ENCODE measurements at regions not wholly inside any gene's neighbourhood (a gene's known extent, or its start where the extent isn't known, plus 50 kb on each side); places are given as distances from the start of the nearest gene placed in this dataset.

- H3K36me3 ChIP-seq (ENCODE audit: low read depth, missing control alignments) = no peaks in the 10 kb centered on the region
- TF ChIP-seq POLR2A (IDR thresholded peaks at IDR 0.05) (no peak), CTCF (IDR thresholded peaks at IDR 0.05) (no peak)
- H3K27me3 ChIP-seq = no peaks in the 10 kb centered on the region
- intact Hi-C loops (cut with DNase I; ENCODE audit: low total_unique reads) = no loop called here
- H3K27ac ChIP-seq = no peak overlapping the region
- no peak overlapping the region for H3K4me3 ChIP-seq
- no peak for DNase-seq
- 94 to 96% methylated on average over 1 of the region's 1 CpG for WGBS, 2 donors
- no peaks in the 10 kb centered on the region for H3K9me3 ChIP-seq
- H3K4me1 ChIP-seq = no peaks in the 10 kb centered on the region
Observed at GRCh38 chr13:32956595-32956933, 59.7 kb upstream of the KL start.

- DNase-seq = no peak
- no peaks in the 10 kb centered on the region for H3K4me1 ChIP-seq
- H3K36me3 ChIP-seq (ENCODE audit: low read depth, missing control alignments) = no peaks in the 10 kb centered on the region
- intact Hi-C loops (cut with DNase I; ENCODE audit: low total_unique reads) = no loop called here
- H3K27ac ChIP-seq = no peak overlapping the region
- no peak overlapping the region for H3K4me3 ChIP-seq
- TF ChIP-seq CTCF (IDR thresholded peaks at IDR 0.05) (no peak), POLR2A (IDR thresholded peaks at IDR 0.05) (no peak)
- WGBS, 2 donors = 76 to 86% methylated on average over 4 of the region's 4 CpGs
- no peaks in the 10 kb centered on the region for H3K9me3 ChIP-seq
- no peaks in the 10 kb centered on the region for H3K27me3 ChIP-seq
Observed at GRCh38 chr13:32960626-32961025, 55.6 kb upstream of the KL start.

- intact Hi-C loops (cut with DNase I; ENCODE audit: low total_unique reads) = no loop called here
- H3K27me3 ChIP-seq = no peaks in the 10 kb centered on the region
- TF ChIP-seq CTCF (IDR thresholded peaks at IDR 0.05) (no peak), POLR2A (IDR thresholded peaks at IDR 0.05) (no peak)
- DNase-seq = no peak
- no peak overlapping the region for H3K27ac ChIP-seq
- H3K36me3 ChIP-seq (ENCODE audit: low read depth, missing control alignments) = no peaks in the 10 kb centered on the region
- no peak overlapping the region for H3K4me3 ChIP-seq
- no peaks in the 10 kb centered on the region for H3K4me1 ChIP-seq
- no peaks in the 10 kb centered on the region for H3K9me3 ChIP-seq
- 82 to 92% methylated on average over 1 of the region's 1 CpG for WGBS, 2 donors
Observed at GRCh38 chr13:32961724-32962123, 54.5 kb upstream of the KL start.

- no peak for TF ChIP-seq POLR2A (IDR thresholded peaks at IDR 0.05)
- no peak for TF ChIP-seq CTCF (IDR thresholded peaks at IDR 0.05)
- no peak overlapping the region for H3K27ac ChIP-seq
- no peak overlapping the region for H3K4me3 ChIP-seq
- H3K27me3 ChIP-seq = no peaks in the 10 kb centered on the region
- intact Hi-C loops (cut with DNase I; ENCODE audit: low total_unique reads) = no loop called here
- H3K9me3 ChIP-seq = no peaks in the 10 kb centered on the region
- no peaks in the 10 kb centered on the region for H3K36me3 ChIP-seq (ENCODE audit: low read depth, missing control alignments)
- no peaks in the 10 kb centered on the region for H3K4me1 ChIP-seq
- no peak for DNase-seq
- WGBS, 2 donors = 96 to 98% methylated on average over 2 of the region's 2 CpGs
Observed at GRCh38 chr13:32962342-32962741, 53.9 kb upstream of the KL start.

- WGBS, 2 donors = 56 to 75% methylated on average over 2 of the region's 2 CpGs
- DNase-seq = no peak
- Histone ChIP-seq H3K36me3 (ENCODE audit: low read depth, missing control alignments) (peaks cover 3% of the 10 kb centered on the region), H3K4me1 (no peaks in the 10 kb centered on the region), H3K4me3 (no peak overlapping the region), H3K27me3 (no peaks in the 10 kb centered on the region), H3K9me3 (no peaks in the 10 kb centered on the region), H3K27ac (no peak overlapping the region)
- TF ChIP-seq CTCF (IDR thresholded peaks at IDR 0.05) (no peak), POLR2A (IDR thresholded peaks at IDR 0.05) (no peak)
- intact Hi-C loops (cut with DNase I; ENCODE audit: low total_unique reads) = no loop called here
Observed at GRCh38 chr13:32964987-32965386, 51.2 kb upstream of the KL start.

Measured in testis (tissue), 2 donors.